ENCODE measurements at regions not wholly inside any gene's neighbourhood (a gene's known extent, or its start where the extent isn't known, plus 50 kb on each side); places are given as distances from the start of the nearest gene placed in this dataset.

DNA sequence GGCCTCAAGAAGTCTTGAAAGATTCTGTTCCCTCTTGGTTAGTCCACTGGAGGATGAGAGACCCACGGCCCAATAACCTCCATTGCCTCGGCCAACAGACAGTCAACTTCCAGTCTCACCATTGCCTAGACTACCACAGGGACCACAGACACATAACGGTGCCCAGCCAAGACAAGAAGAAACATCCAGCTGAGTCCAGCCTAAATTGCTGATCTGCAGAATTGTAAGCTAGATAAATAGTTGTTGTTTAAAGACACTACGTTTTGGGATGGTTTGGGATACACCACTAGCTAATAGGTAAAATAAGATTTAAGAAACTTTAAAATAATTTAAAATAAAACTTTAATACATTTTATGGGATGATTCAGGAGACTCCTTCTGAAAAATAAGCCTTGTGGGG lies 324.7 kb upstream of the JAG1 start:
- Histone ChIP-seq H4K20me1 (ENCODE audit: insufficient read depth, low read length, poor library complexity, severe bottlenecking) (no peaks in the 10 kb centered on the region), H3K4me3 (ENCODE audit: low read length, poor library complexity, severe bottlenecking) (no peak overlapping the region), H3K27me3 (ENCODE audit: insufficient read depth, low read length, poor library complexity, severe bottlenecking) (no peaks in the 10 kb centered on the region), H3K9me2 (replicated peaks; ENCODE audit: low read depth, low read length) (no peaks in the 10 kb centered on the region), H3K9ac (ENCODE audit: low read depth, low read length, poor library complexity, severe bottlenecking) (no peak overlapping the region), H3K9me3 (ENCODE audit: insufficient read depth, low read depth, low read length) (no peaks in the 10 kb centered on the region), H3F3A (ENCODE audit: low read depth) (no peaks in the 10 kb centered on the region), H3K79me2 (ENCODE audit: insufficient read depth, low read length) (no peaks in the 10 kb centered on the region), H3K36me3 (ENCODE audit: insufficient read depth, low read length) (no peaks in the 10 kb centered on the region), H3K4me2 (ENCODE audit: low read depth, low read length, poor library complexity, severe bottlenecking) (no peak overlapping the region), H3K4me1 (ENCODE audit: insufficient read depth, low read length, poor library complexity, severe bottlenecking) (no peaks in the 10 kb centered on the region), H2AFZ (ENCODE audit: low read length) (no peak overlapping the region)
- TF ChIP-seq EZH2phosphoT487 (IDR thresholded peaks at IDR 0.05; ENCODE audit: borderline replicate concordance), result no peak
- TF ChIP-seq, protein P1, sequence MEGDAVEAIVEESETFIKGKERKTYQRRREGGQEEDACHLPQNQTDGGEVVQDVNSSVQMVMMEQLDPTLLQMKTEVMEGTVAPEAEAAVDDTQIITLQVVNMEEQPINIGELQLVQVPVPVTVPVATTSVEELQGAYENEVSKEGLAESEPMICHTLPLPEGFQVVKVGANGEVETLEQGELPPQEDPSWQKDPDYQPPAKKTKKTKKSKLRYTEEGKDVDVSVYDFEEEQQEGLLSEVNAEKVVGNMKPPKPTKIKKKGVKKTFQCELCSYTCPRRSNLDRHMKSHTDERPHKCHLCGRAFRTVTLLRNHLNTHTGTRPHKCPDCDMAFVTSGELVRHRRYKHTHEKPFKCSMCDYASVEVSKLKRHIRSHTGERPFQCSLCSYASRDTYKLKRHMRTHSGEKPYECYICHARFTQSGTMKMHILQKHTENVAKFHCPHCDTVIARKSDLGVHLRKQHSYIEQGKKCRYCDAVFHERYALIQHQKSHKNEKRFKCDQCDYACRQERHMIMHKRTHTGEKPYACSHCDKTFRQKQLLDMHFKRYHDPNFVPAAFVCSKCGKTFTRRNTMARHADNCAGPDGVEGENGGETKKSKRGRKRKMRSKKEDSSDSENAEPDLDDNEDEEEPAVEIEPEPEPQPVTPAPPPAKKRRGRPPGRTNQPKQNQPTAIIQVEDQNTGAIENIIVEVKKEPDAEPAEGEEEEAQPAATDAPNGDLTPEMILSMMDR (conservative IDR thresholded peaks at IDR 0.05; ENCODE audit: low read length), result no peak

GRCh38 chr20:11000416-11000815 lies 326.6 kb upstream of the JAG1 start:
- Histone ChIP-seq H2AFZ (ENCODE audit: low read length) (no peak overlapping the region), H3F3A (ENCODE audit: low read depth) (no peaks in the 10 kb centered on the region), H3K9ac (ENCODE audit: low read depth, low read length, poor library complexity, severe bottlenecking) (no peak overlapping the region), H3K4me2 (ENCODE audit: low read depth, low read length, poor library complexity, severe bottlenecking) (no peak overlapping the region), H3K4me1 (ENCODE audit: insufficient read depth, low read length, poor library complexity, severe bottlenecking) (no peaks in the 10 kb centered on the region), H3K9me2 (replicated peaks; ENCODE audit: low read depth, low read length) (no peaks in the 10 kb centered on the region), H3K4me3 (ENCODE audit: low read length, poor library complexity, severe bottlenecking) (no peak overlapping the region), H3K9me3 (ENCODE audit: insufficient read depth, low read depth, low read length) (no peaks in the 10 kb centered on the region), H3K27me3 (ENCODE audit: insufficient read depth, low read length, poor library complexity, severe bottlenecking) (no peaks in the 10 kb centered on the region), H4K20me1 (ENCODE audit: insufficient read depth, low read length, poor library complexity, severe bottlenecking) (no peaks in the 10 kb centered on the region), H3K36me3 (ENCODE audit: insufficient read depth, low read length) (no peaks in the 10 kb centered on the region), H3K79me2 (ENCODE audit: insufficient read depth, low read length) (no peaks in the 10 kb centered on the region)
- TF ChIP-seq EZH2phosphoT487 (IDR thresholded peaks at IDR 0.05; ENCODE audit: borderline replicate concordance), result no peak
- TF ChIP-seq, protein P1 (conservative IDR thresholded peaks at IDR 0.05; ENCODE audit: low read length), result no peak

DNA sequence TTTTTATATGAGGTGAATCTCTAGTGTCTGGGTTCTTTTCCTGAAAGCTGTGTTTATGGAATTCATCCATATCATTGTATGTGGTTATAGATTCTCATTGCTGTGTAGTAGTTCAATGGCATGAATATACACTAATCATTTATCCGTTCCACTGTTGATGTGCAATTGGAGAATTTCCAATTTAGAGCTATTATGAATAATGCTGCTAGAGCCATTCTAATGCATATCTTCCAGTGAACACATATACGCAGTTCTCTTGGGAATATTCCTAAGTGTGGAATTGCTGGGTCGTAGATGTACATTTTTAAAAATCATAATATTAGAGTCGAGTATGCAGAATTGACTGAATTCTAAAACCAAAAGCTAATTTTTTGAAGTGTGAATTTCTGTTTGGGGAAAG lies 327.5 kb upstream of the JAG1 start:
- Histone ChIP-seq H2AFZ (ENCODE audit: low read length) (no peak overlapping the region), H3K27me3 (ENCODE audit: insufficient read depth, low read length, poor library complexity, severe bottlenecking) (no peaks in the 10 kb centered on the region), H3K36me3 (ENCODE audit: insufficient read depth, low read length) (no peaks in the 10 kb centered on the region), H3K9me2 (replicated peaks; ENCODE audit: low read depth, low read length) (no peaks in the 10 kb centered on the region), H3K9me3 (ENCODE audit: insufficient read depth, low read depth, low read length) (no peaks in the 10 kb centered on the region), H4K20me1 (ENCODE audit: insufficient read depth, low read length, poor library complexity, severe bottlenecking) (no peaks in the 10 kb centered on the region), H3F3A (ENCODE audit: low read depth) (no peaks in the 10 kb centered on the region), H3K4me1 (ENCODE audit: insufficient read depth, low read length, poor library complexity, severe bottlenecking) (no peaks in the 10 kb centered on the region), H3K9ac (ENCODE audit: low read depth, low read length, poor library complexity, severe bottlenecking) (no peak overlapping the region), H3K4me2 (ENCODE audit: low read depth, low read length, poor library complexity, severe bottlenecking) (no peak overlapping the region), H3K79me2 (ENCODE audit: insufficient read depth, low read length) (no peaks in the 10 kb centered on the region), H3K4me3 (ENCODE audit: low read length, poor library complexity, severe bottlenecking) (no peak overlapping the region)
- TF ChIP-seq EZH2phosphoT487 (IDR thresholded peaks at IDR 0.05; ENCODE audit: borderline replicate concordance), result no peak
- TF ChIP-seq, protein P1 (conservative IDR thresholded peaks at IDR 0.05; ENCODE audit: low read length), result no peak
